Loucy (cell line): ENCODE measurements at regions not wholly inside any gene's neighbourhood (a gene's known extent, or its start where the extent isn't known, plus 50 kb on each side); places are given as distances from the start of the nearest gene placed in this dataset.

Experiments
- EZH2phosphoT487 ChIP-seq: fragments of 200-600 bp; IDR thresholded peaks from 2 replicates; pipeline ENCODE4 v1.6.1; 2018; ENCODE audit warnings: antibody characterized with exemption, mild to moderate bottlenecking, moderate library complexity, borderline replicate concordance
- TF ChIP-seq, protein P1 (sequence below): fragments of 200-600 bp; sonication (generic); conservative IDR thresholded peaks from 2 replicates; pipeline ENCODE4 v1.5.1; 2014; ENCODE audit warnings: mild to moderate bottlenecking, antibody characterized with exemption, low read length

DNA sequence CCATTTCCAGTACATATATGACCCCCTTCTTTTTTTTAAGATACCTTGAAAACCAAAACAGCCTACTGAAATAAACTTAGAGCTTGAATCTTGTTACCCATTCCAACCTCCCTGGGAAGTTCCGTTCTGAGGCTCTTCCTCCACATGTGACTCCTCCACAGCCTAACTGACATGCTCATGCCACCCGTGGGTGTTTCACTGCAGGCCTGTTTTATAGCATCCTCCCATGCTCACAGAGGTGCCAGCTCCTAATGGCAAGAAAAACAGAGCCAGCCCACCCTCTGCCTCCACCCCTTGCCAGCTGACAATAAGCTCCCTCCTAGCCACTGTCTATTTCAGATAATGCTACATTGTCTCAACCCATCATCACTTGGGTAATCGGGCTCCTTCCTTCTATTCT, 97.6 kb upstream of the E2F8 start:
- no peak for TF ChIP-seq EZH2phosphoT487
- TF ChIP-seq, protein P1, sequence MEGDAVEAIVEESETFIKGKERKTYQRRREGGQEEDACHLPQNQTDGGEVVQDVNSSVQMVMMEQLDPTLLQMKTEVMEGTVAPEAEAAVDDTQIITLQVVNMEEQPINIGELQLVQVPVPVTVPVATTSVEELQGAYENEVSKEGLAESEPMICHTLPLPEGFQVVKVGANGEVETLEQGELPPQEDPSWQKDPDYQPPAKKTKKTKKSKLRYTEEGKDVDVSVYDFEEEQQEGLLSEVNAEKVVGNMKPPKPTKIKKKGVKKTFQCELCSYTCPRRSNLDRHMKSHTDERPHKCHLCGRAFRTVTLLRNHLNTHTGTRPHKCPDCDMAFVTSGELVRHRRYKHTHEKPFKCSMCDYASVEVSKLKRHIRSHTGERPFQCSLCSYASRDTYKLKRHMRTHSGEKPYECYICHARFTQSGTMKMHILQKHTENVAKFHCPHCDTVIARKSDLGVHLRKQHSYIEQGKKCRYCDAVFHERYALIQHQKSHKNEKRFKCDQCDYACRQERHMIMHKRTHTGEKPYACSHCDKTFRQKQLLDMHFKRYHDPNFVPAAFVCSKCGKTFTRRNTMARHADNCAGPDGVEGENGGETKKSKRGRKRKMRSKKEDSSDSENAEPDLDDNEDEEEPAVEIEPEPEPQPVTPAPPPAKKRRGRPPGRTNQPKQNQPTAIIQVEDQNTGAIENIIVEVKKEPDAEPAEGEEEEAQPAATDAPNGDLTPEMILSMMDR = no peak
